Colonic mucosa (tissue), 4 donors: ENCODE measurements at regions not wholly inside any gene's neighbourhood (a gene's known extent, or its start where the extent isn't known, plus 50 kb on each side); places are given as distances from the start of the nearest gene placed in this dataset.

Experiments
- DNase-seq: peaks from one replicate; pipeline ENCODE4 v3.0.0-alpha.2; 2020
- H3K27ac ChIP-seq: fragments of 200-600 bp; one replicate; pipeline ENCODE4 v1.8.0; 2021
- H3K27me3 ChIP-seq: fragments of 200-600 bp; one replicate; pipeline ENCODE4 v1.8.0; 2021
- H3K36me3 ChIP-seq: fragments of 200-600 bp; one replicate; pipeline ENCODE4 v1.8.0; 2021
- H3K4me1 ChIP-seq: fragments of 200-600 bp; one replicate; pipeline ENCODE4 v1.8.0; 2021; ENCODE audit warnings: mild to moderate bottlenecking
- H3K4me3 ChIP-seq: fragments of 200-600 bp; one replicate; pipeline ENCODE4 v1.8.0; 2021
- H3K9ac ChIP-seq, 2 donors: one replicate each; pipeline ENCODE4 v1.7.0; 2013; ENCODE audit warnings: control low read depth in 2 of 2, low read depth in 2 of 2, low read length in 2 of 2
- H3K9me3 ChIP-seq: fragments of 200-600 bp; one replicate; pipeline ENCODE4 v1.8.0; 2021
- CTCF ChIP-seq: fragments of 200-600 bp; IDR thresholded peaks from one replicate; pipeline ENCODE4 v1.8.0; 2022; ENCODE audit warnings: antibody characterized with exemption, mild to moderate bottlenecking
- intact Hi-C: fragments of 100-400 bp; cut with DNase I; formaldehyde crosslinking; loops from one replicate; pipeline ENCODE4 v1.14.1; 2022
- donor health status: healthy.
- donor health status: DM: no; HTN: no; CAD: no.
- donor health status: DM: no; HTN: no; CAD: no.

- intact Hi-C loops = no loop called here
- Histone ChIP-seq H3K27me3 (no peaks in the 10 kb centered on the region), H3K9me3 (no peaks in the 10 kb centered on the region), H3K4me3 (no peak overlapping the region), H3K4me1 (no peaks in the 10 kb centered on the region), H3K27ac (no peak overlapping the region), H3K9ac (no peak overlapping the region), H3K36me3 (no peaks in the 10 kb centered on the region)
- no peak for DNase-seq
- TF ChIP-seq CTCF = no peak
Measured at GRCh38 chr1:218771931-218772330, 401.7 kb upstream of the LYPLAL1 start.

- Histone ChIP-seq H3K4me1 (no peaks in the 10 kb centered on the region), H3K9me3 (no peaks in the 10 kb centered on the region), H3K4me3 (no peak overlapping the region), H3K27ac (no peak overlapping the region), H3K27me3 (no peaks in the 10 kb centered on the region), H3K36me3 (no peaks in the 10 kb centered on the region), H3K9ac (no peak overlapping the region)
- intact Hi-C loops = no loop called here
- DNase-seq = no peak
- TF ChIP-seq CTCF = no peak
Measured at GRCh38 chr1:218772575-218772974, 401.1 kb upstream of the LYPLAL1 start.

- Histone ChIP-seq H3K36me3 (no peaks in the 10 kb centered on the region), H3K9me3 (no peaks in the 10 kb centered on the region), H3K27ac (no peak overlapping the region), H3K27me3 (no peaks in the 10 kb centered on the region), H3K4me3 (no peak overlapping the region), H3K4me1 (no peaks in the 10 kb centered on the region), H3K9ac (no peak overlapping the region)
- intact Hi-C loops = no loop called here
- TF ChIP-seq CTCF = no peak
- no peak for DNase-seq
Measured at GRCh38 chr1:218775501-218776021, 398.1 kb upstream of the LYPLAL1 start.

GRCh38 chr1:218778257-218779126, 395.2 kb upstream of the LYPLAL1 start:
- Histone ChIP-seq H3K4me3 (no peak overlapping the region), H3K9ac (no peak overlapping the region), H3K27me3 (no peaks in the 10 kb centered on the region), H3K36me3 (no peaks in the 10 kb centered on the region), H3K27ac (no peak overlapping the region), H3K4me1 (no peaks in the 10 kb centered on the region), H3K9me3 (no peaks in the 10 kb centered on the region)
- intact Hi-C loops = no loop called here
- TF ChIP-seq CTCF = no peak
- DNase-seq = no peak

GRCh38 chr1:218779341-218780100, 394.2 kb upstream of the LYPLAL1 start:
- Histone ChIP-seq H3K36me3 (no peaks in the 10 kb centered on the region), H3K9me3 (no peaks in the 10 kb centered on the region), H3K27ac (no peak overlapping the region), H3K4me1 (no peaks in the 10 kb centered on the region), H3K9ac (no peak overlapping the region), H3K27me3 (no peaks in the 10 kb centered on the region), H3K4me3 (no peak overlapping the region)
- no peak for TF ChIP-seq CTCF
- DNase-seq = no peak
- intact Hi-C loops = no loop called here
